ENCODE measurements at regions not wholly inside any gene's neighbourhood (a gene's known extent, or its start where the extent isn't known, plus 50 kb on each side); places are given as distances from the start of the nearest gene placed in this dataset.

DNA sequence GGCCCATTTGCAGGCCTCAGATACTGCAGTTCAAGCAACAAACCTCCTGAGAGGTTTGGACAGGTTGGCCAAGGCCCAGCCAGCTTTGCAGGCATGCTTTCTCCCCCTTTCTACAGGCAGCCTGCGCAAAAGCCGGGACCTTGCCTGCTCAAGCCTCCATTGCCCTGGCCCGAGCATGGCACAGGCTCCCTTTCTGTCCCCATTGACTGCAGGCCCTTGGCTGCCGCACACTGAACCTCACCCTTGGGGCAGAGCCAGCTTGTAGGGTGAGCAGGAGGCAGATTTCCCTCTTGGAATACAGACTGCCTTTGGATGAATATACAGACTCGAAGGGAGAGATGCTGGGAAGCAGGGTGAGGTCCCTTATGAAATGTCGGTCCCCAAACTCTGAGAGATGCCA lies 461.7 kb upstream of the PROK2 start:
- TF ChIP-seq, protein P1, sequence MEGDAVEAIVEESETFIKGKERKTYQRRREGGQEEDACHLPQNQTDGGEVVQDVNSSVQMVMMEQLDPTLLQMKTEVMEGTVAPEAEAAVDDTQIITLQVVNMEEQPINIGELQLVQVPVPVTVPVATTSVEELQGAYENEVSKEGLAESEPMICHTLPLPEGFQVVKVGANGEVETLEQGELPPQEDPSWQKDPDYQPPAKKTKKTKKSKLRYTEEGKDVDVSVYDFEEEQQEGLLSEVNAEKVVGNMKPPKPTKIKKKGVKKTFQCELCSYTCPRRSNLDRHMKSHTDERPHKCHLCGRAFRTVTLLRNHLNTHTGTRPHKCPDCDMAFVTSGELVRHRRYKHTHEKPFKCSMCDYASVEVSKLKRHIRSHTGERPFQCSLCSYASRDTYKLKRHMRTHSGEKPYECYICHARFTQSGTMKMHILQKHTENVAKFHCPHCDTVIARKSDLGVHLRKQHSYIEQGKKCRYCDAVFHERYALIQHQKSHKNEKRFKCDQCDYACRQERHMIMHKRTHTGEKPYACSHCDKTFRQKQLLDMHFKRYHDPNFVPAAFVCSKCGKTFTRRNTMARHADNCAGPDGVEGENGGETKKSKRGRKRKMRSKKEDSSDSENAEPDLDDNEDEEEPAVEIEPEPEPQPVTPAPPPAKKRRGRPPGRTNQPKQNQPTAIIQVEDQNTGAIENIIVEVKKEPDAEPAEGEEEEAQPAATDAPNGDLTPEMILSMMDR (IDR thresholded peaks at IDR 0.05; ENCODE audit: borderline replicate concordance, insufficient read depth, low read depth, low read length) = no peak

GRCh38 chr3:72245183-72245811 lies 460.3 kb upstream of the PROK2 start:
- no peak overlapping the region for H3K4me3 ChIP-seq (ENCODE audit: low read depth, low read length)
- TF ChIP-seq, protein P1 (IDR thresholded peaks at IDR 0.05; ENCODE audit: borderline replicate concordance, insufficient read depth, low read depth, low read length) = no peak

More for the DNA sequence above, 461.7 kb upstream of the PROK2 start:
- no peak overlapping the region for H3K4me3 ChIP-seq (ENCODE audit: low read depth, low read length)

DNA sequence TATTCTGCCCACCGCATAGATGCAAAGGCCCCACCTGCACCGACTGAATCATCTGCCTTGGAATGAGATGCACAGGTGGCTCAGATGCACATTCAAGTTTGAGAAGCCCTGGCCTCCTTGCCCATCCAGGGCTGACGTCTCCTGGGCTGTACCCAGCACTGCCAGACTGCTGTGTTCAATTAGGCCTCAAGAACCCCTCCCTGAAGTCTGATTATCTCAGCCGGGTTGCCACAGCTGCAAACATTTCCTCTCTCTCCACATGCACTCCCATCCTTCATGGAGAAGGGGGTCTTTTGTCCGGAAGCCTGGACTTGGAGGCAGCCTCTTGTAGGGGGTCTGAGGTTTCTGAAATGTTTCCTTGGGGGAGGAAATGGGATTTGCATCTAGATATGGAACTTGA lies 459.4 kb upstream of the PROK2 start:
- no peak overlapping the region for H3K4me3 ChIP-seq (ENCODE audit: low read depth, low read length)
- TF ChIP-seq, protein P1 (IDR thresholded peaks at IDR 0.05; ENCODE audit: borderline replicate concordance, insufficient read depth, low read depth, low read length) = no peak

DNA sequence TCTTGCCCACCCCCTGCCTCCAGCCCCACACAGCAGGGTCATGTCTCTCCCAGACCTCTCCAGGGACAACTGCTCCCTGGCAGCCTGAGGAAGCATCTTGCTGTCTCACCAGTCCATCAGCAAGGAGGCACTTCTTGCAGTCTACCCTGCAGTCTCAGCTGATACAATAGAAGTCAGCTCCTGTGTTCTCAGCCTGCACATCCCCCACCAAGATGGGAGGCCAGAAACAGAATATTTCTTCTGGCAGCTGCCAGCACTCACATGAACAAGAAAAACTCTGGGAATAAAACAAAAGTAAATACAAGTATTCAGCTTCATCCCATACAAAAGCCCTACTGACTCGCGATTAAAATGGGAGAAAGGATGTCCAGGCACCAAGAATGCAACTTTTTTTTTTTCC lies 457.4 kb upstream of the PROK2 start:
- H3K4me3 ChIP-seq (ENCODE audit: low read depth, low read length) = no peak overlapping the region
- TF ChIP-seq, protein P1 (IDR thresholded peaks at IDR 0.05; ENCODE audit: borderline replicate concordance, insufficient read depth, low read depth, low read length) = no peak

DNA sequence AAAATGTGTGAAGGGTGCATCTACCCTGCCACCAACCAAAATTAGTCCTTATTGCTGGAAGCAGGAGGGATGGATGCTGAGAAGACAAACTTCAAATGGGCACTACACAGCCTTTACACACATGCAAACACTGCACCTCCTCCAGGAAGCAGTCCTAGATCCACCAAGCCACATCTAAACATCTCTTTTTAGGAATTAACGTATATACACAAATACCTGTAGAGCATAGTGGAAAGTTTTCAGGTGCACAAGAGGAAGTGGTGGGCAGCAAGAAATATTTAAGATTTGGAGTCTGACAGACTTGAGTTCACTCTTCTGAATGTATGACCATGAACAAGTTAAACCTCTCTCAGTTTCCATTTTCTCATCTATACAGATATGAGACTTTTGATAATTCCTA lies 456.6 kb upstream of the PROK2 start:
- TF ChIP-seq, protein P1 (IDR thresholded peaks at IDR 0.05; ENCODE audit: borderline replicate concordance, insufficient read depth, low read depth, low read length) = no peak
- H3K4me3 ChIP-seq (ENCODE audit: low read depth, low read length) = no peak overlapping the region

DNA sequence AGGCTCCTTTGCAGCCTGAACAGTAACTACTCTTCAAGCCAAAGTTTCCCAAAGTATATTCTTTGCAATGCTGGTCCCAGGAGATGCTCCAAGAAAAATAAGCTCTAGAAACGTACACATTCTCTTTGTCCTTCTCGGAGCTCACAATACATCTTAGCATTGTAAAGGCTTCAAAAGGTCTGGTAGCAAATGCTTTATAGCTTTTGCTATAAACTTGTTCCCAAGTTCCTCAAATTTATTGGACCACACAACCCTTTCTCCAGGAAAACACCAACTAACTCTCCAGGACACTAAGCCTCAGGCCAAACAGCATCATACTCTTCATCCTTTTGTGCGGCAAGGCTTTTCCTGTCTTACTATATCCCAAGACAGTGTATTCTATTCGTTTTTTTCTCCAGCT lies 455.6 kb upstream of the PROK2 start:
- TF ChIP-seq, protein P1 (IDR thresholded peaks at IDR 0.05; ENCODE audit: borderline replicate concordance, insufficient read depth, low read depth, low read length) = no peak
- no peak overlapping the region for H3K4me3 ChIP-seq (ENCODE audit: low read depth, low read length)

DNA sequence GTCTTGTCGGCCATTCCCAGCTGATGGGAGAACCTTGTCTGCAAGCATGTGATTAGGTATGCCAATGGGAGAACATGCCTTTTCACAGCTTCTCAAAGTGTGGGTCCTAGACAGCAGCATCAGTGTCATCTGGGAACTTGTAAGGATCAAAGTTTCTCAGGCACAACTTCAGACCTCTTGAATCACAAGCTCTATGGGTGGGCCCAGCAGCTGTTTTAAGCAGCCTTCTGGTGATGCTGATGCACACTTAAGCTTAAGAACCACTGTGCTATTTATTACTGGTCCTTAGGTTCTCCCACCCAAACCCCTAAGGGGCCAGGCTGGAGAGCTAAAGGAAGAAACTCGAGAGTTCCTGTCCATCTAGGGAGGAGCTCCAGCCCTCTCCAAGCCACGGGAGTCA lies 453.9 kb upstream of the PROK2 start:
- no peak overlapping the region for H3K4me3 ChIP-seq (ENCODE audit: low read depth, low read length)
- TF ChIP-seq, protein P1 (IDR thresholded peaks at IDR 0.05; ENCODE audit: borderline replicate concordance, insufficient read depth, low read depth, low read length) = no peak

All from GM12875 (cell line).